HCT116 (cell line): ENCODE measurements at regions not wholly inside any gene's neighbourhood (a gene's known extent, or its start where the extent isn't known, plus 50 kb on each side); places are given as distances from the start of the nearest gene placed in this dataset.

ENCODE experiments used
- ATAC-seq: fragments of 200-7000 bp; cut with Tn5 transposase; 2 replicates; pipeline ENCODE4 v1.9.1; 2020; ENCODE audit warnings: mild to moderate bottlenecking, moderate library complexity
- BruUV-seq: library from RNA; stranded (reverse); fragments of 400-500 nt; replicated peaks from 2 replicates; lab custom pipeline; 2021; lab: Mats Ljungman, UMichigan
- CTCF ChIA-PET: fragments of 300-600 bp; sonication (Branson Sonifier 250); formaldehyde crosslinking; loops from one replicate; lab custom pipeline; 2021; ENCODE audit warnings: antibody characterized with exemption; lab: Charles Lee
- POLR2A ChIA-PET: fragments of 300-600, 350-600 bp; sonication (Branson Sonifier 250); formaldehyde crosslinking; loops from one replicate; lab custom pipeline; 2021; ENCODE audit warnings: antibody characterized with exemption; lab: Charles Lee
- RAD21 ChIA-PET, 2 experiments: fragments of 300-600 bp; sonication (Branson Sonifier 250); formaldehyde crosslinking; loops; one replicate each; lab custom pipeline; 2023; ENCODE audit warnings: low total read pairs in 2 of 2; ENCODE audit not compliant: uncharacterized antibody in 2 of 2, unreplicated experiment in 2 of 2, low non-redundant PET in 1 of 2; lab: Charles Lee
- DNase-seq: peaks from one replicate; pipeline ENCODE4 v3.0.0-alpha.2; 2010; ENCODE audit warnings: low read depth, low spot score
- H2AFZ ChIP-seq: fragments of 200-600 bp; shearing (Covaris generic), sonication (generic); 2 replicates; pipeline ENCODE4 v1.6.1; 2017; ENCODE audit warnings: low read depth, mixed run types, mixed read lengths, antibody characterized with exemption, low read length; ENCODE audit not compliant: poor library complexity, severe bottlenecking
- H3K27ac ChIP-seq: 2 replicates; pipeline ENCODE4 v1.5.1; 2012; ENCODE audit warnings: low read depth, low read length
- H3K27me3 ChIP-seq: fragments of 200-600 bp; sonication (generic); 2 replicates; pipeline ENCODE4 v1.6.1; 2016; ENCODE audit warnings: mixed run types, low read length, mixed read lengths; ENCODE audit not compliant: insufficient read depth
- H3K36me3 ChIP-seq, 2 experiments: fragments of 200-500 bp in 1 of 2; fragments of 200-600 bp in 1 of 2; sonication (Bioruptor generic) in 1 of 2; sonication (generic) in 1 of 2; 2 replicates each; pipeline versions ENCODE4 v1.5.1 to v1.6.1; 2014 to 2016; ENCODE audit warnings: low read length in 2 of 2, inconsistent platforms in 1 of 2, mixed read lengths in 1 of 2, mixed run types in 1 of 2; ENCODE audit not compliant: insufficient read depth in 2 of 2, control insufficient read depth in 1 of 2
- H3K4me1 ChIP-seq, 2 experiments: fragments of 200-600 bp in 1 of 2; sonication (generic) in 1 of 2; 2 replicates each; pipeline versions ENCODE4 v1.5.1 to v1.6.1; 2012 to 2017; ENCODE audit warnings: low read length in 2 of 2, inconsistent platforms in 1 of 2, mild to moderate bottlenecking in 1 of 2, mixed read lengths in 1 of 2, mixed run types in 1 of 2, moderate library complexity in 1 of 2; ENCODE audit not compliant: insufficient read depth in 2 of 2, control insufficient read depth in 1 of 2
- H3K4me2 ChIP-seq: fragments of 200-600 bp; sonication (generic); 2 replicates; pipeline ENCODE4 v1.6.1; 2017; ENCODE audit warnings: mixed run types, low read length, mixed read lengths
- H3K4me3 ChIP-seq, 2 experiments: fragments of 200-600 bp in 1 of 2; sonication (generic) in 1 of 2; replicated peaks in 1 of 2; 2 replicates each; pipeline ENCODE4 v1.5.1; 2011 to 2016; ENCODE audit warnings: low read length in 2 of 2, control low read depth in 1 of 2, low read depth in 1 of 2, mild to moderate bottlenecking in 1 of 2, mixed read lengths in 1 of 2, mixed run types in 1 of 2
- H3K79me2 ChIP-seq: fragments of 200-600 bp; sonication (generic); 2 replicates; pipeline ENCODE4 v1.6.1; 2017; ENCODE audit warnings: mild to moderate bottlenecking, mixed run types, low read length, moderate library complexity, mixed read lengths; ENCODE audit not compliant: insufficient read depth
- H3K9ac ChIP-seq: fragments of 200-600 bp; sonication (generic); 2 replicates; pipeline ENCODE4 v1.6.1; 2016; ENCODE audit warnings: low read length, mixed read lengths
- H3K9me2 ChIP-seq: fragments of 200-600 bp; sonication (generic), shearing (Covaris generic); 2 replicates; pipeline ENCODE4 v1.6.1; 2017; ENCODE audit warnings: mixed run types, mild to moderate bottlenecking, moderate library complexity; ENCODE audit not compliant: insufficient read depth
- H3K9me3 ChIP-seq, 2 experiments: fragments of 200-500 bp in 1 of 2; fragments of 200-600 bp in 1 of 2; sonication (Bioruptor generic) in 1 of 2; sonication (generic) in 1 of 2; 2 replicates each; pipeline ENCODE4 v1.6.1; 2014 to 2017; ENCODE audit warnings: low read length in 2 of 2, mixed read lengths in 2 of 2, inconsistent platforms in 1 of 2, low read depth in 1 of 2, mild to moderate bottlenecking in 1 of 2, mixed run types in 1 of 2, moderate library complexity in 1 of 2; ENCODE audit not compliant: control insufficient read depth in 1 of 2, insufficient read depth in 1 of 2
- H4K20me1 ChIP-seq: fragments of 200-600 bp; sonication (generic), shearing (Covaris generic); 2 replicates; pipeline ENCODE4 v1.6.1; 2017; ENCODE audit warnings: mixed run types, mild to moderate bottlenecking, moderate library complexity; ENCODE audit not compliant: insufficient read depth
- CEBPB ChIP-seq: IDR thresholded peaks from 2 replicates; pipeline ENCODE4 v1.6.1; 2012; ENCODE audit warnings: low read depth
- EZH2 ChIP-seq: fragments of 200-600 bp; sonication (generic); IDR thresholded peaks from 2 replicates; pipeline ENCODE4 v1.6.1; 2017; ENCODE audit warnings: antibody characterized with exemption, mixed run types
- EZH2phosphoT487 ChIP-seq: fragments of 200-600 bp; IDR thresholded peaks from 2 replicates; pipeline ENCODE4 v1.6.1; 2018; ENCODE audit warnings: antibody characterized with exemption, borderline replicate concordance
- FOSL1 ChIP-seq: IDR thresholded peaks from 2 replicates; pipeline ENCODE4 v1.6.1; 2012; ENCODE audit warnings: low read depth
- POLR2A ChIP-seq: IDR thresholded peaks from 2 replicates; pipeline ENCODE4 v1.7.0; 2011; ENCODE audit warnings: borderline replicate concordance; ENCODE audit not compliant: insufficient read depth, insufficient read length; ENCODE audit errors: extremely low read depth
- POLR2AphosphoS5 ChIP-seq: IDR thresholded peaks from 2 replicates; pipeline ENCODE4 v1.6.1; 2011; ENCODE audit warnings: mild to moderate bottlenecking, low read depth, low read length, moderate library complexity
- SRF ChIP-seq: IDR thresholded peaks from 2 replicates; pipeline ENCODE4 v1.6.1; 2012; ENCODE audit warnings: low read depth
- YY1 ChIP-seq: IDR thresholded peaks from 2 replicates; pipeline ENCODE4 v1.6.1; 2011; ENCODE audit warnings: low read length, low read depth, moderate library complexity, mild to moderate bottlenecking; ENCODE audit not compliant: insufficient replicate concordance; ENCODE audit errors: extremely low read depth
- ZNF274 ChIP-seq: fragments of 200-500 bp; sonication (Bioruptor generic); IDR thresholded peaks from 2 replicates; pipeline ENCODE4 v1.6.1; 2014; ENCODE audit warnings: mild to moderate bottlenecking, low read depth, low read length, inconsistent platforms
- intact Hi-C: fragments of 100-400 bp; cut with micrococcal nuclease; formaldehyde crosslinking; loops from 2 replicates; pipeline ENCODE4 v1.10.0; 2022
- TF ChIP-seq, protein P1 (sequence below), 3 experiments: fragments of 200-600 bp in 1 of 3; sonication (generic) in 1 of 3; IDR thresholded peaks in 2 of 3; conservative IDR thresholded peaks in 1 of 3; 2 replicates each; pipeline ENCODE4 v1.5.1; 2012 to 2017; ENCODE audit warnings: low read depth in 2 of 3, low read length in 2 of 3, antibody characterized with exemption in 1 of 3, borderline replicate concordance in 1 of 3, control low read depth in 1 of 3, mild to moderate bottlenecking in 1 of 3, mixed read lengths in 1 of 3, mixed run types in 1 of 3, moderate library complexity in 1 of 3; ENCODE audit not compliant: insufficient read depth in 1 of 3
- TF ChIP-seq, protein P2 (sequence below): IDR thresholded peaks from 2 replicates; pipeline ENCODE4 v1.6.1; 2012
- TF ChIP-seq, protein P3 (sequence below): IDR thresholded peaks from 2 replicates; pipeline ENCODE4 v1.6.1; 2012
- TF ChIP-seq, protein P4 (sequence below): IDR thresholded peaks from 2 replicates; pipeline ENCODE4 v1.6.1; 2011; ENCODE audit warnings: mild to moderate bottlenecking, low read length, moderate library complexity; ENCODE audit not compliant: insufficient replicate concordance; ENCODE audit errors: extremely low read depth
- TF ChIP-seq, protein P5 (sequence below): IDR thresholded peaks from 2 replicates; pipeline ENCODE4 v1.6.1; 2012; ENCODE audit warnings: low read depth

DNA sequence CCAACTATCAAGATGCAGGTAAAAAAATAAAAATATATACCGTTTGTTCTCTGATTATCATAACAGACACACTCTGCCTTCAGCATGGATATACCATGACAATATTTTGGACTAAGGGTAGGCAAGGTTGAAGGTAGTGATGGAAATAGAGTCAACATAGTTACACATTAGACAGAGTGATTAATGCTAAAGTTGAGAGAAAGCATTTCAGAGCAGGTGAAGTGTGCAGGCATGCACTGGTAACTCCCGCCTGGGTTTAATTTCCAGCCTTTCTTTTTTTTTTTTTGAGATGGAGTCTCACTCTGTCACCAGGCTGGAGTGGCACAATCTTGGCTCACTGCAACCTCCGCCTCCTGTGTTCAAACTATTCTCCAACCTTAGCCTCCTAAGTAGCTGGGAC, 458.5 kb downstream of the TLR4 start:
- no peak for TF ChIP-seq YY1
- TF ChIP-seq, protein P1, sequence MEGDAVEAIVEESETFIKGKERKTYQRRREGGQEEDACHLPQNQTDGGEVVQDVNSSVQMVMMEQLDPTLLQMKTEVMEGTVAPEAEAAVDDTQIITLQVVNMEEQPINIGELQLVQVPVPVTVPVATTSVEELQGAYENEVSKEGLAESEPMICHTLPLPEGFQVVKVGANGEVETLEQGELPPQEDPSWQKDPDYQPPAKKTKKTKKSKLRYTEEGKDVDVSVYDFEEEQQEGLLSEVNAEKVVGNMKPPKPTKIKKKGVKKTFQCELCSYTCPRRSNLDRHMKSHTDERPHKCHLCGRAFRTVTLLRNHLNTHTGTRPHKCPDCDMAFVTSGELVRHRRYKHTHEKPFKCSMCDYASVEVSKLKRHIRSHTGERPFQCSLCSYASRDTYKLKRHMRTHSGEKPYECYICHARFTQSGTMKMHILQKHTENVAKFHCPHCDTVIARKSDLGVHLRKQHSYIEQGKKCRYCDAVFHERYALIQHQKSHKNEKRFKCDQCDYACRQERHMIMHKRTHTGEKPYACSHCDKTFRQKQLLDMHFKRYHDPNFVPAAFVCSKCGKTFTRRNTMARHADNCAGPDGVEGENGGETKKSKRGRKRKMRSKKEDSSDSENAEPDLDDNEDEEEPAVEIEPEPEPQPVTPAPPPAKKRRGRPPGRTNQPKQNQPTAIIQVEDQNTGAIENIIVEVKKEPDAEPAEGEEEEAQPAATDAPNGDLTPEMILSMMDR (IDR thresholded peaks at IDR 0.05 in 2 of 3, conservative IDR thresholded peaks at IDR 0.05 in 1 of 3; ENCODE audit: borderline replicate concordance in 1 of 3, insufficient read depth in 1 of 3, low read depth in 2 of 3, low read length in 2 of 3): no peak
- TF ChIP-seq POLR2AphosphoS5: no peak
- TF ChIP-seq POLR2A: no peak
- TF ChIP-seq, protein P2, sequence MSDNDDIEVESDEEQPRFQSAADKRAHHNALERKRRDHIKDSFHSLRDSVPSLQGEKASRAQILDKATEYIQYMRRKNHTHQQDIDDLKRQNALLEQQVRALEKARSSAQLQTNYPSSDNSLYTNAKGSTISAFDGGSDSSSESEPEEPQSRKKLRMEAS: no peak
- no peak for TF ChIP-seq FOSL1
- TF ChIP-seq EZH2: no peak
- TF ChIP-seq, protein P3, sequence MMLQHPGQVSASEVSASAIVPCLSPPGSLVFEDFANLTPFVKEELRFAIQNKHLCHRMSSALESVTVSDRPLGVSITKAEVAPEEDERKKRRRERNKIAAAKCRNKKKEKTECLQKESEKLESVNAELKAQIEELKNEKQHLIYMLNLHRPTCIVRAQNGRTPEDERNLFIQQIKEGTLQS: no peak
- no peak for TF ChIP-seq EZH2phosphoT487
- no peak for TF ChIP-seq ZNF274
- no peak for TF ChIP-seq CEBPB
- TF ChIP-seq, protein P4, sequence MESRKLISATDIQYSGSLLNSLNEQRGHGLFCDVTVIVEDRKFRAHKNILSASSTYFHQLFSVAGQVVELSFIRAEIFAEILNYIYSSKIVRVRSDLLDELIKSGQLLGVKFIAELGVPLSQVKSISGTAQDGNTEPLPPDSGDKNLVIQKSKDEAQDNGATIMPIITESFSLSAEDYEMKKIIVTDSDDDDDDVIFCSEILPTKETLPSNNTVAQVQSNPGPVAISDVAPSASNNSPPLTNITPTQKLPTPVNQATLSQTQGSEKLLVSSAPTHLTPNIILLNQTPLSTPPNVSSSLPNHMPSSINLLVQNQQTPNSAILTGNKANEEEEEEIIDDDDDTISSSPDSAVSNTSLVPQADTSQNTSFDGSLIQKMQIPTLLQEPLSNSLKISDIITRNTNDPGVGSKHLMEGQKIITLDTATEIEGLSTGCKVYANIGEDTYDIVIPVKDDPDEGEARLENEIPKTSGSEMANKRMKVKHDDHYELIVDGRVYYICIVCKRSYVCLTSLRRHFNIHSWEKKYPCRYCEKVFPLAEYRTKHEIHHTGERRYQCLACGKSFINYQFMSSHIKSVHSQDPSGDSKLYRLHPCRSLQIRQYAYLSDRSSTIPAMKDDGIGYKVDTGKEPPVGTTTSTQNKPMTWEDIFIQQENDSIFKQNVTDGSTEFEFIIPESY: no peak
- TF ChIP-seq SRF: no peak
- TF ChIP-seq, protein P5, sequence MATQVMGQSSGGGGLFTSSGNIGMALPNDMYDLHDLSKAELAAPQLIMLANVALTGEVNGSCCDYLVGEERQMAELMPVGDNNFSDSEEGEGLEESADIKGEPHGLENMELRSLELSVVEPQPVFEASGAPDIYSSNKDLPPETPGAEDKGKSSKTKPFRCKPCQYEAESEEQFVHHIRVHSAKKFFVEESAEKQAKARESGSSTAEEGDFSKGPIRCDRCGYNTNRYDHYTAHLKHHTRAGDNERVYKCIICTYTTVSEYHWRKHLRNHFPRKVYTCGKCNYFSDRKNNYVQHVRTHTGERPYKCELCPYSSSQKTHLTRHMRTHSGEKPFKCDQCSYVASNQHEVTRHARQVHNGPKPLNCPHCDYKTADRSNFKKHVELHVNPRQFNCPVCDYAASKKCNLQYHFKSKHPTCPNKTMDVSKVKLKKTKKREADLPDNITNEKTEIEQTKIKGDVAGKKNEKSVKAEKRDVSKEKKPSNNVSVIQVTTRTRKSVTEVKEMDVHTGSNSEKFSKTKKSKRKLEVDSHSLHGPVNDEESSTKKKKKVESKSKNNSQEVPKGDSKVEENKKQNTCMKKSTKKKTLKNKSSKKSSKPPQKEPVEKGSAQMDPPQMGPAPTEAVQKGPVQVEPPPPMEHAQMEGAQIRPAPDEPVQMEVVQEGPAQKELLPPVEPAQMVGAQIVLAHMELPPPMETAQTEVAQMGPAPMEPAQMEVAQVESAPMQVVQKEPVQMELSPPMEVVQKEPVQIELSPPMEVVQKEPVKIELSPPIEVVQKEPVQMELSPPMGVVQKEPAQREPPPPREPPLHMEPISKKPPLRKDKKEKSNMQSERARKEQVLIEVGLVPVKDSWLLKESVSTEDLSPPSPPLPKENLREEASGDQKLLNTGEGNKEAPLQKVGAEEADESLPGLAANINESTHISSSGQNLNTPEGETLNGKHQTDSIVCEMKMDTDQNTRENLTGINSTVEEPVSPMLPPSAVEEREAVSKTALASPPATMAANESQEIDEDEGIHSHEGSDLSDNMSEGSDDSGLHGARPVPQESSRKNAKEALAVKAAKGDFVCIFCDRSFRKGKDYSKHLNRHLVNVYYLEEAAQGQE: no peak
- BruUV-seq: no TSS peak
- DNase-seq (no peak), ATAC-seq (no peak)
- Histone ChIP-seq H2AFZ (no peak overlapping the region), H4K20me1 (no peaks in the 10 kb centered on the region), H3K27me3 (no peaks in the 10 kb centered on the region), H3K27ac (no peak overlapping the region), H3K9me2 (no peaks in the 10 kb centered on the region), H3K79me2 (no peaks in the 10 kb centered on the region), H3K9me3 (peaks cover 3 to 21% of the 10 kb centered on the region in 2 experiments; a peak in 2 of 4 replicates), H3K4me3 (no peak overlapping the region), H3K36me3 (no peaks in the 10 kb centered on the region), H3K4me2 (no peak overlapping the region), H3K4me1 (no peaks in the 10 kb centered on the region), H3K9ac (no peak overlapping the region)
- ChIA-PET RAD21 (no interaction called here), CTCF (no interaction called here), POLR2A (no interaction called here)
- intact Hi-C loops: no loop called here
